HG03432 (cell line): ENCODE measurements at regions not wholly inside any gene's neighbourhood (a gene's known extent, or its start where the extent isn't known, plus 50 kb on each side); places are given as distances from the start of the nearest gene placed in this dataset.
"Not testable (repeated sequence)": the region's sequence is repeated elsewhere in the genome, so short reads cannot be mapped to it uniquely, and the experiment has no call there.

ENCODE experiments used
- ATAC-seq: cut with Tn5 transposase; IDR thresholded peaks from one replicate; pipeline ENCODE4 v1.9.1; 2021; ENCODE audit warnings: mild to moderate bottlenecking, moderate library complexity; ENCODE audit not compliant: unreplicated experiment

- ATAC-seq: no peak
Measured at GRCh38 chr19:23475477-23475876, 80.2 kb upstream of the ZNF91 start.

GRCh38 chr19:23474761-23475160 is 79.5 kb upstream of the ZNF91 start:
- ATAC-seq: no peak

- ATAC-seq: no peak
Measured at GRCh38 chr19:23474172-23474571, 78.9 kb upstream of the ZNF91 start.

GRCh38 chr19:23470873-23471545 is 75.7 kb upstream of the ZNF91 start:
- no peak for ATAC-seq

GRCh38 chr19:23464349-23464748 is 69.1 kb upstream of the ZNF91 start:
- ATAC-seq: not testable (repeated sequence)

- no peak for ATAC-seq
Measured at GRCh38 chr19:23461120-23461519, 65.8 kb upstream of the ZNF91 start.

GRCh38 chr19:23460656-23461055 is 65.4 kb upstream of the ZNF91 start:
- no peak for ATAC-seq
